AML-193 (cell line): ENCODE measurements at regions not wholly inside any gene's neighbourhood (a gene's known extent, or its start where the extent isn't known, plus 50 kb on each side); places are given as distances from the start of the nearest gene placed in this dataset.
A peak's percentile ranks its signal among the peaks of the same experiment; 100 is the strongest.

Experiments used
- DNase-seq, 2 experiments: peaks; one replicate each; lab custom pipeline; 2025; lab: John Stamatoyannopoulos, UW

- peak; percentile 34 to 60 for DNase-seq
Observed at GRCh38 chr17:70230850-70231640, 61.7 kb downstream of the KCNJ2 start.

DNA sequence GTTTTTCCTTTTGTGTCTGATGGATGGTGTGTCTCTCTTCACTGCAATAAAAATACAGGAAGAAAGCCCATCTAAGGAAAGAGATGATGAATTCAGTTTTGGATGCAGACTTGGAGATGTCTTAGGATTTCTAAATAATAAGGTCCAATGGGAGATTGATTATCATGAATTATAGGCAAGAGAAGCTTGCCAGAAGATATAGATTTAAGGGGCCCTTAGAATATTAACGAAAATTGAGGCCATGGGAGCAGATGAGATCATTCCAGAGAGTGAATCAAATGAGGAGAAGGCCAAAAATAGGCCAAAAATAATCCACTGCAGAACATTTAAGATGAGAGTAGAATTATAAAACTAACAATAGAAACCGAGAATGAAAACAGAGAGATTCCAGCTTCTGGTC, 63.1 kb downstream of the KCNJ2 start:
- no peak for DNase-seq

DNA sequence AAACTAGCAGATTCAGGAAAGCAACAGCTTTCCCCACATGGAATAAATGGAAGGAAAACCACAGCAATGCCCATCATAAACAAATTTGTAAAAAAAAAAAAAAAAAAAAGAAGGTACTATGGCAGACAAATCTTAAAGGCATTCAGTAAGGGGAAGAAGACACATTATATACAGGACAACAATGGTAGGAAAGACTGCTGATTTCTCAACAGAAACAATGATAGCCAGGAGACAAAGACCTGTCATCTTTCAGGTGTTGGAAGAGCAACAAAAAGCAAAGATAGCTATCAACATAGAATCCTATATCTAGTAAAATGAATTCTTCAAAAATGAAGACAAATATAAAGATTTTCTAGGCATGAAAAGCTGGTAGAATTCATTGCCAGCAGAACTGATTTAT, 65.9 kb downstream of the KCNJ2 start:
- no peak for DNase-seq

GRCh38 chr17:70238228-70238627, 68.9 kb downstream of the KCNJ2 start:
- DNase-seq = no peak

DNA sequence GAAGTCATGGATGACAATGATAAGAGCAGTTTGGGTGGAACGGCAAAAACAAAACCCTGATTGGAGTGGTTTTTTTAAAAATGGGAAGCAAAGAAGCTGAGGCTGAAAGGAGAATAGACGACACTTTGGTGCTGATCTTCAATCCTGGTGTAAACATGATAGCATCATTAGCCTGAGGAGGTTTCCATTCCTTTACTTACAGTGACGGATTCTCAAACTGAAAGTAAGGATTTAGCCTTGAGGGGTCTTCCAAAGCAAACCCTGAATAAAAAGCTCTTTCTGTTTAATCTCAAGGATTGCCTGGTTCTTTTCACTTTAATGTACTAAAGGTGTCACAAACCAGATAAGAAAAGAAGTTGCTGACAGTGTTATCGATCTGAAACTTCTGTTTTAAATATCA, 69.3 kb downstream of the KCNJ2 start:
- DNase-seq = no peak

- DNase-seq = no peak
Observed at GRCh38 chr17:70239391-70239826, 70.1 kb downstream of the KCNJ2 start.

- DNase-seq = no peak
Observed at GRCh38 chr17:70241071-70241470, 71.7 kb downstream of the KCNJ2 start.

DNA sequence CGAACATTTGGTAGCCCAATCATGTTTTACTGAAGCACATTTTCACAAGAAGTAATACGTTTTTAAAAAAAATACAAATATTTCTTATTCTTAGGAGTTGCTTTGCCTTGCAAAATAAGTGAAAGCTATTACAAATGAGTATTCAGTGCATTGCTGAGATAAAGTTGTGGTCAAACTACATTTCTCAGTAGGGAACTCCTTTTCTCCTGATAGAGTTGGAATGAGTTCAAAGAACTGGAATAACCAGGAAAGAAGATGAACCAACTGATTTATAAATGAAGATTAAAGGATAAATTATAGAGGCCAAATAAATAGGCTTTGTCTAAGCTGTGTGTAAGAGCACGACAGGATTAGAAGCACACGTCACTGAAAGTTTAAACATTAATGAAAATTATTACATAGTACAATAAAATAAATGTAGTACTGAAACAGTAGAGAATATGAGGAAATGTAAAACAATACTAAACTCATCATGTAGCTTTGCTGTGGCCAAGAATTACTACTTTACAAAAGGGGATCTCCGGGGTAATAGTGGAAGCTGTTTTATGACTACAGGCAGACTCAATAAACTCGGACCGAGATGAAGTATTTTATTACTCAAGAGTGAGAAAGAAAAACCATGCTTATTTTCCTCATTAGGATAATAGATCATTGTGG, 73.6 kb downstream of the KCNJ2 start:
- DNase-seq = no peak

DNA sequence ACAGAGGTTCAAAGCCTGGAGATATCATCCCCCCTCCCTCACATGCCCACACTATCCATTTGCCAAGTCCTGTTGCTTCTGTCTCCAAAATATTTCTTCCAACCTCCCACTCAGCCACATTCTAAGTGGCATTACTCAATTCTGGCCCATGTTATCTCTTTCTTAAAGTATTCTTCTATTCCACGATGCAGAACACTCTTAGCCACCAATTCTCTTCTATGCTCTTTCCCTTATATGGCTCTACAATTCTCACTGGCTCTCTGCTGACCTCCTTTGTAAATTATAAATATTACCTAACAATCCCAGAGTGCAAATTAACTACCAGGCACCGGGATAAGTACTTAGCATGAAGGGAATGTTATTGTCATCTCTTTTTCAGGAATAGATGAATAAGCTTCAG, 82.4 kb downstream of the KCNJ2 start:
- no peak for DNase-seq

- no peak for DNase-seq
Observed at GRCh38 chr17:70254735-70255460, 85.6 kb downstream of the KCNJ2 start.

- no peak for DNase-seq
Observed at GRCh38 chr17:70256751-70257150, 87.4 kb downstream of the KCNJ2 start.

GRCh38 chr17:70258465-70258864, 89.1 kb downstream of the KCNJ2 start:
- DNase-seq = no peak

- no peak for DNase-seq
Observed at GRCh38 chr17:70259400-70259799, 90.1 kb downstream of the KCNJ2 start.

- DNase-seq = no peak
Observed at GRCh38 chr17:70261170-70261569, 91.8 kb downstream of the KCNJ2 start.

- no peak for DNase-seq
Observed at GRCh38 chr17:70265471-70265870, 96.1 kb downstream of the KCNJ2 start.

GRCh38 chr17:70266394-70266793, 97.1 kb downstream of the KCNJ2 start:
- DNase-seq = no peak

DNA sequence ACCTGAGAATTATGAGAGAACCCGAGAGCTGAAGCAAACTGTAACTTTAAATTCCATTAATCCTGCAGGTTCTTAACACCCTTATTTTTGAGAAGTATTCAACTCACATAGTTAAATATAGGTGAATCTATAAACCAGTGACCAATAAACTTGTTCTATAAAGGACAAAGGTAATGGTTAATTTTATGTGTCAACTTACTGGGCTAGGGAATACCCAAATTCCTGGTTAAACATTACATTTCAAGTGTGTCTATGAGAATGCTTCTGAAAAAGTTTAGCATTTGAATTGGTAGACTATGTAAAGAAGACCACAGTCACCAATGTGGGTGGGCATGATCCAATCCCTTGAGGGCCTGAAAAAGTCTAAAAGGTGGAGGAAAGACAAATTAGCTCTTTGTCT, 99.1 kb downstream of the KCNJ2 start:
- no peak for DNase-seq

- DNase-seq = no peak
Observed at GRCh38 chr17:70270554-70270953, 101.2 kb downstream of the KCNJ2 start.

DNA sequence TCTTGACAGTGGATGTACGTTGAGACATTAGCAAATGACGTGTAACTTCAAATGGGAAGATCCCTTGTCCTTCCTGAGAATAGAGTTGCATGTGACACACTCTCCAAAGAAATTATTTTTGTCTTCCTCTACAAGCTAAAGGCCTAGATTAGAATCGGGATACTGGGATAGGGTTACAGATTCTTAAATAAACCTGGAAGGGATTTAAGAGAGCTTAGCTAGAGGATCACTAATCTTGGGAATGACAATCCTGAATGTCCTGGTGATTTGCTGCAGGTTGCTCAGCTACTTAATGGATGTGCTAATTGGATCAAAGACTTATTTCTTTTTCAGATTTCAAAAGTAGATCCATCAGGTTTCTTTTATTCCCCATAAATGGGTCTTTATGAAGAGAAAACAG, 101.9 kb downstream of the KCNJ2 start:
- DNase-seq = no peak

GRCh38 chr17:70271672-70272071, 102.3 kb downstream of the KCNJ2 start:
- DNase-seq = no peak

DNA sequence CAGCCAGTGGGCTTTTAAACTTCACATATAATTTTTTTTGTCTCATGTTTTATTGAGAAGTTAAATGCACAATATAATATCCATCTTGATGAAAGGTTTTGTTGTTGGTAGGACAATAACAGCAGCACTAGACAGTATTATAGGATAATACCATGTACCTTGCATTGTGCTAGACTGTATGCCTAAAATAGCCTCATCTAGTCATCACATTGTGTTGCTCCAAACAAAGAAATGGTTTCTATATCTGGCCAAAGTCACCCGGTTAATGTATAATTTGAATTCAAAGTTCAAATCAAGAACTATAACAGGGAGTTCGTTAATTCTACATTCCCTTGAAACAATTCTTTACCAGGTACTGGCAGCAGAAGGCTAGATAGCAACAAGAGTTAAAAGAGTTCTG, 104.9 kb downstream of the KCNJ2 start:
- DNase-seq = no peak

GRCh38 chr17:70276906-70277305, 107.6 kb downstream of the KCNJ2 start:
- DNase-seq = no peak

DNA sequence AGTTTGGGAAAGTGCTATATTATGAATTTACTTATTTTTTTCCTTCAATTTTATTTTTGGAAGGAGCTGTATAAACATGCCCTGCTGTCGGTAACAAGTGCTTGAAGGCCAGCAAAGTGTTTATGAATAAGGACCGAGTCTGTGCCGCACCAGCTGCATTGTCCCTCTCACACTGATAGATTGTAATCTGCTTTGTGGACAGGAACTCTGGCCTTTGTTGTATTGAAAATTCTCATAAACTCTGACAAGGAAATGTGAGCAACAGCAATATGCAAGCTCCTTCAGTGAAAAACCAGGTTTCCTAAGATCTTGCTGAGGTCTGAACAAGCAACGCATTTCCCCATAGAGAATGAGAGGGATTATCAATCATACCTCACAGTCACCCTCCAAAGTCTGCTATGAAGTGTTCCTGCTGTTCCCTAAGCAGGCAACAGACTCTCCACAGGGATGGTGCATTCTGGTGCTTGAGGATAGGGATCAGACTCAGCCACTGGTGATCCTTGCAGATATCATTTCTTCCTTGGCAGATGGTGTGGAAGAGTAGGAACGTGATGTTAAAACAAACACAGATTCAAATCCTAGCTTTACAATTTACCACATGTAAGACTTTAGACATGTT, 109.6 kb downstream of the KCNJ2 start:
- DNase-seq = no peak
